Stimulated activated naive B cell treated with anti-CD40 and anti-IgM and Interleukin-4, amounts not matched to agents 10 μg/mL and 1 μg/mL and 100 μg/mL, for 72 hours (primary cell): ENCODE measurements at regions not wholly inside any gene's neighbourhood (a gene's known extent, or its start where the extent isn't known, plus 50 kb on each side); places are given as distances from the start of the nearest gene placed in this dataset.
A peak's percentile ranks its signal among the peaks of the same experiment; 100 is the strongest.

Experiments used
- ATAC-seq, 2 donors: fragments of 150-1000 bp; cut with Tn5 transposase; replicated peaks; 2 replicates each; pipeline ENCODE4 v1.10.0; 2021; ENCODE audit warnings: moderate library complexity in 1 of 2
- DNase-seq: peaks from one replicate; pipeline ENCODE4 v3.0.0; 2021
- H3K27ac Mint-ChIP-seq: one replicate; pipeline ENCODE4 v1.8.0; 2022; ENCODE audit warnings: mild to moderate bottlenecking, mixed read lengths
- H3K27me3 Mint-ChIP-seq, 2 donors: one replicate each; pipeline ENCODE4 v1.8.0; 2022; ENCODE audit warnings: mixed read lengths in 2 of 2
- H3K36me3 Mint-ChIP-seq, 2 donors: one replicate each; pipeline ENCODE4 v1.8.0; 2022; ENCODE audit warnings: mixed read lengths in 2 of 2, mild to moderate bottlenecking in 1 of 2
- H3K4me1 Mint-ChIP-seq, 2 donors: one replicate each; pipeline ENCODE4 v1.8.0; 2022; ENCODE audit warnings: mixed read lengths in 2 of 2, mild to moderate bottlenecking in 1 of 2
- H3K4me3 Mint-ChIP-seq, 2 donors: one replicate each; pipeline ENCODE4 v1.8.0; 2022; ENCODE audit warnings: mild to moderate bottlenecking in 2 of 2, mixed read lengths in 2 of 2, moderate library complexity in 1 of 2
- H3K9me3 Mint-ChIP-seq, 2 donors: one replicate each; pipeline ENCODE4 v1.8.0; 2022; ENCODE audit warnings: mixed read lengths in 2 of 2, mild to moderate bottlenecking in 1 of 2

GRCh38 chr2:190766595-190766994 is 114.0 kb upstream of the GLS start:
- no peaks in the 10 kb centered on the region for H3K36me3 Mint-ChIP-seq
- H3K27ac Mint-ChIP-seq: peak overlapping the region; percentile 43
- H3K4me3 Mint-ChIP-seq: no peak overlapping the region
- no peaks in the 10 kb centered on the region for H3K9me3 Mint-ChIP-seq
- ATAC-seq (peak; percentile 36 to 48), DNase-seq (no peak)
- no peaks in the 10 kb centered on the region for H3K4me1 Mint-ChIP-seq
- peaks cover under 1 to 3% of the 10 kb centered on the region in 2 donors for H3K27me3 Mint-ChIP-seq

GRCh38 chr2:190767821-190768220 is 112.8 kb upstream of the GLS start:
- Mint-ChIP-seq H3K9me3 (no peaks in the 10 kb centered on the region), H3K27ac (no peak overlapping the region), H3K4me3 (no peak overlapping the region), H3K27me3 (no peaks in the 10 kb centered on the region), H3K36me3 (no peaks in the 10 kb centered on the region), H3K4me1 (no peaks in the 10 kb centered on the region)
- ATAC-seq (no peak), DNase-seq (no peak)

DNA sequence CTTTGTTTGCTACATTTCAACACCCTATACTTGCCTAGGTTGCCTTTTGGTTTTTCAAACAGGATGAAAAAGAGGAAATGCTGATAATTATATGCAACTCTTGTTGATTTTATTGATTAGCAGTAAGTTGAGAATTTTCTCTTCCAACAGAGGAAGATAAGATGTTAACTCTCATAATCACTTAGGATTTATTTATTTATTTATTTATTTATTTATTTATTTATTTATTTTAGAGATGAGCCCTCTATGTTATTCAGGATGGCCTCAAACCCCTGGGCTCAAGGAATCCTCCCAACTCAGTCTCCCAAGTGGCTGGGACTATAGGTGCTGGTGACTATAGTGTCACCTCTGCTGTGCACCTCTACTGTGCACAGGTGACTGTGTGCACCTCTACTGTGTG is 111.4 kb upstream of the GLS start:
- peaks cover 0 to 2% of the 10 kb centered on the region in 2 donors for H3K9me3 Mint-ChIP-seq
- H3K4me3 Mint-ChIP-seq: no peak overlapping the region

GRCh38 chr2:190771726-190772125 is 108.9 kb upstream of the GLS start:
- no peak overlapping the region for H3K4me3 Mint-ChIP-seq
- peaks cover 2 to 5% of the 10 kb centered on the region in 2 donors for H3K9me3 Mint-ChIP-seq
- H3K27me3 Mint-ChIP-seq: peaks cover 0 to 2% of the 10 kb centered on the region in 2 donors
- no peak overlapping the region for H3K27ac Mint-ChIP-seq
- ATAC-seq: no peak
- DNase-seq: no peak
- H3K36me3 Mint-ChIP-seq: peaks cover 0 to 4% of the 10 kb centered on the region in 2 donors
- no peaks in the 10 kb centered on the region for H3K4me1 Mint-ChIP-seq

More for the DNA sequence above, 111.4 kb upstream of the GLS start:
- Mint-ChIP-seq H3K36me3 (no peaks in the 10 kb centered on the region), H3K27ac (no peak overlapping the region), H3K4me1 (no peaks in the 10 kb centered on the region), H3K27me3 (no peaks in the 10 kb centered on the region)
- ATAC-seq (no peak), DNase-seq (no peak)

- Mint-ChIP-seq H3K4me3 (no peak overlapping the region), H3K27me3 (peaks cover 6 to 14% of the 10 kb centered on the region in 2 donors), H3K9me3 (peaks cover 3 to 4% of the 10 kb centered on the region in 2 donors), H3K4me1 (peaks cover 0 to 3% of the 10 kb centered on the region in 2 donors), H3K27ac (no peak overlapping the region), H3K36me3 (no peaks in the 10 kb centered on the region)
- no peak for ATAC-seq
- no peak for DNase-seq
Measured at GRCh38 chr2:190780594-190780993, 100.0 kb upstream of the GLS start.

DNA sequence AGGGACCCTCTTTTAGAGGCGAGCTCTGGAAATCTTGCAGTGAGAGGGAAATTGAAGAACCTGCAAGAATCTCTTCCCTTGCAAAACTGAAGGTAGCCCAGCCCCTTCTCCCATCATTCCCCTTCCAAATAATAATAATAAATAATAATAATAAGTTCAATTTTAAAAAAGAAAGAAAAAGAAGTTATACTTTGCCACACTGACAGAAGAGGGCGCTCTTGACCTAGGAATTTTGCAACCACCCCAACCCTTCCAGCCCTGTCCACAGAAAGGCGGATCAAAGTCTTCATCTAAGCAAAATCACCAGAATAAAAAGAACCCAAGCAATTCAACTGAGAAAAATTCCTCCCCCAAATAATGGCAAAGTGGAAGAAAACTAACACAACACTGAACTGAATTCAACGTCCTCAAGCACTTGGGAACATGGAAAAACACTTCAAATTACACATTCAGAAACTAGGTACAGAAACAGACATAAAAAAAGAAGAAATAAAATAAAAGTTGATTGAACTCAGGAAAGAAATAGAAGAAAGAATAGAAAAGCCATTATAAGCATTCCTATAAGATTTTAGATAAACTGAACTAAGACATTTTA is 98.9 kb upstream of the GLS start:
- H3K9me3 Mint-ChIP-seq: peaks cover 3 to 4% of the 10 kb centered on the region in 2 donors
- H3K36me3 Mint-ChIP-seq: no peaks in the 10 kb centered on the region
- no peak overlapping the region for H3K27ac Mint-ChIP-seq
- H3K4me1 Mint-ChIP-seq: peaks cover 3% of the 10 kb centered on the region in 2 donors
- no peak overlapping the region for H3K4me3 Mint-ChIP-seq
- no peak for DNase-seq
- H3K27me3 Mint-ChIP-seq: peaks cover 6 to 12% of the 10 kb centered on the region in 2 donors
- peak; percentile 57 to 59 for ATAC-seq

DNA sequence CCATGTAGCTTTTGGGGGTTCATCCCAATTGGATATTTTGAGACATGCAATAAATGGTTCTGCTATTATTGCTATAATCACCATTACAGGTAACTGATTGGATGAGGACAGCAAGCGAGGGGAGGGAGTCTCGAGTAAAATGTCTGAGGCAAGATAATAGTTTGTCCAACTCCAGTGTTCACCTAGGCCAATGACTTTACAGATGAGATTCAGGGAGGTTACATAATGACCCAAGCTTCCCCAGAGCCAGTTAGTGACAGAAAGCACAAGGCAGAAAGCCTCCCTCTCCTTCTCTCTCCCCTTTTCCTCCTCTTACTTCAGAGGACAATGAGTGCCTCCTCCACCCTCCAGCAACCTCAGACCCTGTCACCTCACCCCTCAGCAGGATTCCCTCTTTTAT is 98.4 kb upstream of the GLS start:
- H3K27ac Mint-ChIP-seq: no peak overlapping the region
- peaks cover 3 to 6% of the 10 kb centered on the region in 2 donors for H3K4me1 Mint-ChIP-seq

DNA sequence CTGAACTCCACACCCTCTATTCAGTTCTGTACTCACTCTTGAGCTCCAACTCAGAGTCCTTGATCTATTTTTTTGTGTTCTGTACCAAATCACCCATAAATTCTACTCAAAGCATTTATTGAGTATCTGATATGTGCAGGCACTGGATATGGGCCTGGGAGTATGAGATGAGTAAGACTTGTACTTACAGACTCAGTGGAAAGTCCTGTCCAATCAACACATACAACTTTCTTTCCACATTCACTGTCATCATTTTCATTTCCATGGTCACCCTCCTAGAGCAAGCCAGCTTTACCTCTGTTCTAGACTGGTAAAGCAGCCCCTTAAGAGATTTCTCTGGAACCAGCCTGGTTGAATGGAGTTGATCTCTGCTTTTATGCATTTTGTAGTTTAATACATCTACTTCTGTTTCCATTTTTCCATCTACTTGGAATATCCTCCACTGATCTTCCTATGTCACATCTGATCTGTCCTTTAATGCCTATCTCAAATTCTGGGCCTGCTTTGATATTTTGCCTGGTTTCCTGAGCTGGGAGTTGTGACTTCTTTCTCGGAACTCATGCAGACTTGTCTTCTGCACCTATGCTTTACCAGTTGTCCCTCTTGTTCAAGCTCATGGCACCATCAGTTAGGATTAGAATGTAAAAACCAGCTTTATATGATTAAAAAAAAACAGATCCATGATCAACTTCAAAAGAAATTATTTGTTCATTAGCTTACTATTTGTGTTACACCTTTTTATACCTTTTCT is 96.9 kb upstream of the GLS start:
- H3K27me3 Mint-ChIP-seq: peaks cover 6% of the 10 kb centered on the region in 2 donors

More for the DNA sequence above, 98.4 kb upstream of the GLS start:
- Mint-ChIP-seq H3K27me3 (peaks cover 6 to 7% of the 10 kb centered on the region in 2 donors), H3K4me3 (no peak overlapping the region), H3K36me3 (no peaks in the 10 kb centered on the region), H3K9me3 (peaks cover 3 to 4% of the 10 kb centered on the region in 2 donors)
- ATAC-seq (no peak), DNase-seq (no peak)

GRCh38 chr2:190785334-190785733 is 95.3 kb upstream of the GLS start:
- H3K4me3 Mint-ChIP-seq: no peak overlapping the region
- DNase-seq (no peak), ATAC-seq (peak; percentile 19 to 59)
- no peaks in the 10 kb centered on the region for H3K27me3 Mint-ChIP-seq
- no peak overlapping the region for H3K27ac Mint-ChIP-seq
- peaks cover 3 to 4% of the 10 kb centered on the region in 2 donors for H3K9me3 Mint-ChIP-seq
- no peaks in the 10 kb centered on the region for H3K36me3 Mint-ChIP-seq
- peaks cover 3 to 6% of the 10 kb centered on the region in 2 donors for H3K4me1 Mint-ChIP-seq

More for the DNA sequence above, 96.9 kb upstream of the GLS start:
- H3K9me3 Mint-ChIP-seq: peaks cover 3 to 4% of the 10 kb centered on the region in 2 donors
- H3K4me1 Mint-ChIP-seq: peaks cover 3 to 6% of the 10 kb centered on the region in 2 donors
- H3K27ac Mint-ChIP-seq: no peak overlapping the region
- ATAC-seq: no peak
- no peak for DNase-seq
- no peaks in the 10 kb centered on the region for H3K36me3 Mint-ChIP-seq
- H3K4me3 Mint-ChIP-seq: no peak overlapping the region

DNA sequence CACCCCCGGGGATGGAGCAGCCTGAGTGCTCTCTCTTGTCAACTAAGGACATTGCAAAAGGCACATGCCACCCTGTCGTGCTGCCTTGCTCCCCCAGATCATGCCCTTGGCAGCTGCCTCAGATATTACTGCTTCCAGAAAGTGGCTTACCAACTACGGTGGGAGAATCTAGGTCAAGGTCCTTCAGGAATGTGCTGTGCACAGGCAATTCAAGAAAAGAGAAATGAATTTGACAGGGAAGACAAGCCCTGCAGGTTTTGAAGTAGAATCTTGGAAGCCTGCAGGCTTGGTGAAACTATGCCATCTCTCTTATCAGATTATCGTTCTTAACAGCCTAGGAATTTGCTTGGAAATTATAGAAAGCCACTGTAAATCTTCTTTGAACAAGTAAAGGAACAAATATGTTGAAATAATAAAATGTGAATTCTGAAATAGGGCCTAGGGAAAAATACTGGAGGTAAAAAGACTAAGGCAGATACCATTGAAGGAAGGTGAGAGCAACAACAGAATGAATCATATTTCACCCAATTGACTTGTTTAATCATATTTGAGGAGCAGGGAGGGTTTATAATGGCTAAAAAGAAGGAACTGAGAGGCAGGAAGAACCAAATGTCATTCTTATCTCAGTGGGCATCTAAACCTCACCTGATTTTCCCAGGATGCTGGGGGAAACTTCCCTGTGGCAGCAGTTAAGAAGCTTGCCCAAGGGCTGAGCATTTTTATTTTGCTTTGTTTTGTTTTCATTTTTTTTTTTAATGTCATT is 94.0 kb upstream of the GLS start:
- no peaks in the 10 kb centered on the region for H3K36me3 Mint-ChIP-seq
- H3K27me3 Mint-ChIP-seq: no peaks in the 10 kb centered on the region
- H3K4me3 Mint-ChIP-seq: no peak overlapping the region
- DNase-seq (no peak), ATAC-seq (no peak)
- H3K27ac Mint-ChIP-seq: no peak overlapping the region
- H3K4me1 Mint-ChIP-seq: peaks cover 3 to 8% of the 10 kb centered on the region in 2 donors
- peaks cover 3 to 4% of the 10 kb centered on the region in 2 donors for H3K9me3 Mint-ChIP-seq

GRCh38 chr2:190787743-190788235 is 92.8 kb upstream of the GLS start:
- ATAC-seq (no peak), DNase-seq (no peak)
- Mint-ChIP-seq H3K4me1 (peaks cover 4 to 15% of the 10 kb centered on the region in 2 donors), H3K27ac (no peak overlapping the region), H3K9me3 (peaks cover 3 to 4% of the 10 kb centered on the region in 2 donors), H3K36me3 (no peaks in the 10 kb centered on the region), H3K4me3 (no peak overlapping the region), H3K27me3 (no peaks in the 10 kb centered on the region)

DNA sequence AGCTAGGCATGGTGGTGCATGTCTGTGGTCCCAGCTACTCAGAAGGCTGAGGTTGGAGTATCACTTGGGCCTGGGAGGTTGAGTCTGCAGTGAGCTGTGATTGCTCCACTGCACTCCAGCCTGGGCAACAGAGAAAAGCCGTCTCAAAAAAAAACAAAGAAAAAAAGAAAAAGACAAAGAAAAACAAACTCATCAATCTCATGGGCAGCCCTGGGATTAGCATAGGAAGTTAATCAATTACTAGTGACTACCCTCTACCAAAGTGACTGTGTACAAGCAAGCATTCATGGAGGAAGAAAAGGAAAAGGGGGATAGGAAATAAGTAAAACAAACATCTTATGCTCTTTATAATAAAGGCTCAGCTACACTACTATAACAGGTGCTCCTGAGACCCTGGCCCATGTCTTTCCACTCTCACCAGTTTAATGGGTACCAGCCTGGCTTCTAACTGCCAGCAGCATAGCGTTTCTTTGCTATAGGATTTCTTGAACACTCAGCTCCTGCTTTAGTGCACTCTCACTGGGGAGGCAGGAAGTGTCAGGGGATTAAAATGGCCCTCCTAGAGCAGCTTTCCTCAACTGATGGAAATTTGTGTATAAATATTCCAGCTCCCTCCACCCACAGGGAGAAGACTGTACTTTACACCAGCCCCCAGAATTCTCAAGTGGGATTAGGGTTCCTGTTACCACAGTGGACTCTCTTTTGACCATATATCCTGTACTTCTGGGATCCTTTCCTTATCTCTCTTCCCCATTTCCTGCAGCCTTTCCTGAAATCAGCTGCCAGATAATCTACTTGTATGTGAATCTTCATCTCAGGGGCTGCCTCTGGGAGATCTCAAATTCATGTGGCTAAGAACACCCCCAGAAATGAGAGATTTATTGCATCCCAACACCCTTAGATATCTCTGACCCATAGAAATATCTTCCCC is 91.3 kb upstream of the GLS start:
- DNase-seq (no peak), ATAC-seq (no peak)
- Mint-ChIP-seq H3K27ac (no peak overlapping the region), H3K4me3 (no peak overlapping the region), H3K27me3 (no peaks in the 10 kb centered on the region), H3K9me3 (peaks cover 0 to 1% of the 10 kb centered on the region in 2 donors), H3K36me3 (no peaks in the 10 kb centered on the region), H3K4me1 (peaks cover 7 to 16% of the 10 kb centered on the region in 2 donors)

GRCh38 chr2:190791347-190791975 is 89.2 kb upstream of the GLS start:
- peaks cover 7 to 21% of the 10 kb centered on the region in 2 donors for H3K4me1 Mint-ChIP-seq
- no peak for ATAC-seq

More at GRCh38 chr2:190791347-190791975, 89.2 kb upstream of the GLS start:
- H3K27me3 Mint-ChIP-seq: no peaks in the 10 kb centered on the region
- H3K4me3 Mint-ChIP-seq: no peak overlapping the region
- DNase-seq: no peak
- H3K27ac Mint-ChIP-seq: no peak overlapping the region
- no peaks in the 10 kb centered on the region for H3K36me3 Mint-ChIP-seq
- H3K9me3 Mint-ChIP-seq: no peaks in the 10 kb centered on the region
